H1 (cell line): ENCODE measurements at regions not wholly inside any gene's neighbourhood (a gene's known extent, or its start where the extent isn't known, plus 50 kb on each side); places are given as distances from the start of the nearest gene placed in this dataset.

Source experiments
- CREB1 ChIP-seq: IDR thresholded peaks from 2 replicates; pipeline ENCODE4 v1.6.1; 2012; ENCODE audit warnings: inconsistent platforms
- POU5F1 ChIP-seq: IDR thresholded peaks from 2 replicates; pipeline ENCODE4 v1.6.1; 2011; ENCODE audit warnings: low read depth, mild to moderate bottlenecking, low read length, moderate library complexity
- RAD21 ChIP-seq, 2 experiments: IDR thresholded peaks in 1 of 2; conservative IDR thresholded peaks in 1 of 2; 2 replicates each; pipeline ENCODE4 v1.6.1; 2011; ENCODE audit warnings: low read depth in 2 of 2, low read length in 2 of 2, improper control_type of control experiment in 1 of 2, inconsistent platforms in 1 of 2, mild to moderate bottlenecking in 1 of 2, moderate library complexity in 1 of 2
- RFX5 ChIP-seq: IDR thresholded peaks from 2 replicates; pipeline ENCODE4 v1.6.1; 2011; ENCODE audit warnings: low read depth, low read length, improper control_type of control experiment, borderline replicate concordance
- SIN3A ChIP-seq, 2 experiments: IDR thresholded peaks in 1 of 2; conservative IDR thresholded peaks in 1 of 2; 2 replicates each; pipeline ENCODE4 v1.6.1; 2011 to 2012; ENCODE audit warnings: low read length in 2 of 2, improper control_type of control experiment in 1 of 2, low read depth in 1 of 2, mild to moderate bottlenecking in 1 of 2
- SP2 ChIP-seq: IDR thresholded peaks from 2 replicates; pipeline ENCODE4 v1.6.1; 2012; ENCODE audit warnings: mild to moderate bottlenecking, low read length, inconsistent platforms

DNA sequence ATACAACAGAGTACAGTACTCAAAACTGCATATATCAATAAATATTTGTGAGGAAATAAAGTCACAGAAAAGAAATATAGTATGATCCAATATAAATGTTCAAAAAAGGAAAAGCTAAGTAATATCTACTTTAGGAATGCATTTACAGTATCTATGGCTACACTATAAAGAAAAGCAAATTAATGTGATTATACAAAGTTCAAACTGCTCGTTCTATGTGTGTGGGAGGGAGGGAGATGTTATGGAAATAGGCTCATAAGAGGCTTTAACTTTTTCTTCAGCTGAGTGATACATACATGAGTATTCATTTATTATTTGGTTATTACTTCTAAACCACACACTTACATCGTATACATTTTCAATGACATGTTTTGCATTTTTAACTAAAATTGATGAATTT, 377.7 kb upstream of the AGTR1 start (continued):
- no peak for TF ChIP-seq RAD21 (IDR thresholded peaks at IDR 0.05 in 1 of 2, conservative IDR thresholded peaks at IDR 0.05 in 1 of 2; ENCODE audit: low read depth in 2 of 2, low read length in 2 of 2)
- TF ChIP-seq SP2 = no peak
- TF ChIP-seq SIN3A (conservative IDR thresholded peaks at IDR 0.05 in 1 of 2, IDR thresholded peaks at IDR 0.05 in 1 of 2; ENCODE audit: low read depth in 1 of 2, low read length in 2 of 2) = no peak
- TF ChIP-seq CREB1 = no peak
- TF ChIP-seq RFX5 = no peak
- TF ChIP-seq POU5F1 = no peak
